DMS53 treated with DMSO at 0.1 percent for 48 hours (cell line): ENCODE measurements at regions not wholly inside any gene's neighbourhood (a gene's known extent, or its start where the extent isn't known, plus 50 kb on each side); places are given as distances from the start of the nearest gene placed in this dataset.

ENCODE experiments used
- DNase-seq: peaks from one replicate; lab custom pipeline; 2025; ENCODE audit not compliant: unreplicated experiment; lab: John Stamatoyannopoulos, UW

DNA sequence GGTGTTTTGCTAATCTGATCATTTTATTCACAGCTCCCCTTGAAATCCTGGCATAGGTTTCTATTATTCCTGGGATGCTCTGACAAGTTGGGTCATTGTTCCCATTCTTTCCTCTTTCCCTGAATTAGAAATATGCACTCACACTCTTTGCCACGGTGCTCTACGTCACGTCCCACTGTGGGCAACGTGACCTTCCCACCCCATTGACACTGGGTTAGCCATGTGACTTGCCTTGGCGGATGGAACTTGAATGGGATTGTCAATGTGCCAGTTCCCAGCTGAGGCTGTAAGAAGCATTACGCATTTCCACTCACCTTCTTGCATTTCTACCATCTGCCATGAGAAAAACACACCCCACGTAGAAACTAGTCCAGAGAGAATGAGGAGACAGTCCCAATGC is 492.4 kb downstream of the SHISA9 start:
- no peak for DNase-seq

DNA sequence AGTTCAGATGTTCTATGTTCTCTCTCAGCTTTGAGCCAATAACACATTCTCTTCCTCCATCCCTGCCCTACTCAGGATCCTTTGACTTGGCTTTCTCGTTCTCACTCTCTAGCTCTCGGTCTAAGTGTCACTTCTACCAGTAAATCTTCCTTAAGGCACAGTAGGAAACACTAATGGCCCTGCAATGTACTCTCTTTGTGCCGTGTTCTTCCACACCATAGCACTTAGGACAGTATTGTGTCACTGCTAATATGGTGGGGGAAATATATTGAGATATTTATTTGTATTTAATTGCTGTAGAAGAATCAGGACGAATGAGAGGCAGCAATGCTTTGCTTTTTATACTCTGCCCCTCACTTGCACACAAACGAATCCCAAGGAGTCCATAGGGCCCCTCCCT is 493.1 kb downstream of the SHISA9 start:
- DNase-seq, result no peak

DNA sequence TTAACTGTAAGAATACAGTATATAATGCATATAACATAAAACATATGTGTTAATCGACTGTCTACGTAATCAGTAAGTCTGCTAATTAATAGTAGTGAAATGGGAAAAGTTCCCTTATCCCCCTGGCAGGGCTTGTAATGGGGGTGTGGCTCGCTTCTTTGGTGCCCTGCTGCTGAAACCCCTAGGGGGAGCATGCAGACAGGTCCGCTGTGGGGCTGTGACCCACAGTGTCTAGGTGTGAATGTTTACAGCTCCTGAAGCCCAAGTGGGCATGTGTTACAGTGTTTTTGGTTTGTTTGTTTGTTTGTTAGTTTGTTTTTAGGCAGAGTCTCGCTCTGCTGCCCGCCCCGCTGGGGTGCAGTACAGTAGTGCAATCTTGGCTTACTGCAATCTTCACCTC is 495.7 kb downstream of the SHISA9 start:
- DNase-seq, result no peak

DNA sequence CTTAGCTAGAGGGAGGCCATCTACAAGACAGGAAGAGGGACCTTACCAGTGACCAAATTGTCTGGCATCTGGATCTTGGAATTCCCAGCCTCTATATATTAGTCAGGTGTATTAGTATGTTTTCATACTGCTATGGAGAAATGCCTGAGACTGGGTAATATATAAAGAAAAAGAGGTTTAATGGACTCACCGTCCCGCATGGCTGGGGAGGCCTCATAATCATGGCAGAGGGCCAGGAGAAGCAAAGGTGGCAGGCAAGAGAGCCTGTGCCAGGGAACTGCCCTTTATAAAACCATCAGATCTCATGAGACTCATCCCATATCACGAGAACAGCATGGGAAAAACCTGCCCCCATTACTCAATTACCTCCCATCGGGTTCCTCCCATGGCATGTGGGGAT is 500.2 kb downstream of the SHISA9 start:
- DNase-seq, result no peak

DNA sequence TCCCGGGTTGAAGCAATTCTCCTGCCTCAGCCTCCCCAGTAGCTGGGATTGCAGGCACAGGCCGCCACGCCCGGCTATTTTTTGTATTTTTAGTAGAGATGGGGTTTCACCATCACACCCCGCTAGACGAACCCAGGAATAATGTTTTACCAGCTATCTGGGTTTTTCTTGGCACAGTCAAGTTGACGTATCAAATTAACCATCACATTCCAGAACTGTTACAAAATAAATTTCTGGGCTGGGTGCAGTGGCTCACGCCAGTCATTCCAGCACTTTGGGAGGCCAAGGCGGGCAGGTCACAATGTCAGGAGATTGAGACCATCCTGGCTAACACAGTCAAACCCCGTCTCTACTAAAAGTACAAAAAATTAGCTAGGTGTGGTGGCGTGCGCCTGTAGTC is 501.2 kb downstream of the SHISA9 start:
- no peak for DNase-seq

DNA sequence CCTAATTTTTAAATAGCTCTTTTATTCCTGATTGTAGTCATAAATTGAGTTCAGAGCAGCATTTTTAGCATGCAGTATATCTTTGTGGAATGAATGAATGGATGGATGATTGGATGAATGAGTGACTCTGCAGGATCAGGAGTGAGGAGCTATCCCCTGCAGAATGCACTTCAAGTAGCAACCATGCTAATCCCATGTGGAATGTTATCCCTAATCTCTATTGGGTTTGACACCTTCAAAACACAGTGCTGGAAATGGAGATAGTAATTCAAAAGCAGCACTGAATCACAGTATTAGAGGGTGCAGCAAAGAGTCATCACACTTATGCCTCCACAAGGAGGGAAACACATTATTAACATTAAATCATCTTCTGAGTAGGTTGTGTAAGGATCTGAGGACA is 501.9 kb downstream of the SHISA9 start:
- DNase-seq, result no peak

DNA sequence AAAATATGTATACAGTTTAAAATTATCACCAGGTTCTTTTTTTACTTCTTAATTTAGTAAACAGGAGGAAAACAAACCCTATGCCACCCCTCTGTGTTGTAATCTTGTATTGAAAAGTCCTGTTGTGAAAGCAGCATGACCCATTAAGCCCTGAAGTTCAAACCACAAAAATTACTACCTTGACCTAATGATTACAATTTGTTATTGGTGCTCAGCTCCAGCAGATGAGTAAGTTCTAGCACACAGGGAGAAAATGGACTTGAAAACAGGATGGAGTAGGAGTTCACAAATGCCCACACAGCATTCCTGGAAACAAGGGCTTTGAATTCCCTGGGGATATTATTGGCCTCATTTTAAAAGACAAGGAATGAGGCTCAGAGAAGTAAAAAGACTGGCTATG is 505.8 kb upstream of the ERCC4 start:
- DNase-seq, result no peak

DNA sequence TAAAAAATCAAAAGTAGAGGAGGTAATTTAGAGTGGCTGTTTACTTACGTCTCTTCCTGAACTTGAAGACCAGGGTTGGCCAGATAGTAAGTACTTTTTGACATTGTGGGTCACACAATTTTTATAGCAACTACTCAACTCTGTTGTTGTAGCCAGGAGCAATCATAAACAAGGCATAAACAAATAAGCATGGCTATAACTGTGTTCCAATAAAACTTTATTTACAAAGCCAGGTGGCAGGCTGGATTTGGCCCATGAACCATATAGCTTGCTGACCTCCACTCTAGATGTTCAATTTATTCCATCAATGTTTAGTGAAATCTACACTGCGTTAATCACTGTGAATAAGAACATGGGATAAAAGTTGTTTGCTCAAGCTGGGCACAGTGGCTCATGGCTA is 500.4 kb upstream of the ERCC4 start:
- no peak for DNase-seq

DNA sequence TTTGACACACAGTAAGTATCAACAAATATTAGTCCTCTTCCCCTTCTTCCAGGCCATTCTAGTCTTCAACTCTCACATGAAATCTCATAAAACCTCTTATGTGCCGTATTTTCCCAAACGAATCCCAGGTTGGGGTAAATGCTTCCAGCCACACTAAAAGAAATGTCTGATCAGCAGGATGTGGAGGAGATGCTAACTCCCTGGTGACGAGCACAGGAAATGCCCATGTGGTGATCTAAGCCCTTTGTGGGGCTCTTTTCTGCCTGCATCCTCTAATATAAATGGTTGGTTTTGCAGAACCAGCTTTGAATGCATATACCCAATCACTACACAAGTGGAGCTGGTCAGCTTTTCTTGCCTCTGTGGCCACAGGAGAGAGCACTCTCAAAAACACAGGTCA is 498.2 kb upstream of the ERCC4 start:
- no peak for DNase-seq

DNA sequence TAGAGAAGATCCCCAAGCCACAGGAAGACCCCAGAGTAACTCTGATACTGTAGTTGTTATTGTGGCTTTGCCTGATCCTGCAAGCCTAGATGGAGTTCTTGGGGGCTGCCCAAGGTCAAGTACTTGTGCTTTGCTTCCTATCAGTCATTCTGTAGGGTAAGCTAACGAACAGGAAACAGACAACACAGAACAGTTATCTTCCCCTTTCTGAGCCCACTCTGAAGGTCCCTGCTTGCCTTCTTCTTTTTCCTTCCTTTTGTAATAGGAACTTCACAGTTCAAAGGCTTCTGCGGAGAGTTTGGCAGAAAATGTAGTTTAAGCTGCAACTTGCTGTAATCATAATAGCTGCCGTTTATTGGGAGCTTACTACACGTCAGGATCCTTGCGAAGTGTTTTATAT is 494.1 kb upstream of the ERCC4 start:
- no peak for DNase-seq

DNA sequence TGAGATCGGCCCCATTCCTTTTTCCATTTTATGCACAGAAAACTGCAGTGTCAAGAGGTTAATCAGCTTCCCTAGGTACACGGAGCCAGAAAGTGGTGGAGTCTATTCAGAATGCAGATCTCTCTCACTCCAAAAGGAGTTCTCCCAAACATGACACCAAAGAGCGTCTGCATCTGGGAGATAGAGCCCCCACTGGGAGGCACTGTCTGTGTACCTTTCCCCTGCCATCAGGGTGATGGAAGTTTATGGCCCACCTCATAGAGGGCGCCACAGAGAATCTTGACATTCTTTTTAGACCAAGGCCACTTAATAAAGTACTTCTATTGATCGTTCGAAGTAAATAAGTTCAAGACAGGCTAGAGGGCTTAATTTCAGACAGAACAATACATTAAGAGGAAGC is 493.7 kb upstream of the ERCC4 start:
- no peak for DNase-seq

DNA sequence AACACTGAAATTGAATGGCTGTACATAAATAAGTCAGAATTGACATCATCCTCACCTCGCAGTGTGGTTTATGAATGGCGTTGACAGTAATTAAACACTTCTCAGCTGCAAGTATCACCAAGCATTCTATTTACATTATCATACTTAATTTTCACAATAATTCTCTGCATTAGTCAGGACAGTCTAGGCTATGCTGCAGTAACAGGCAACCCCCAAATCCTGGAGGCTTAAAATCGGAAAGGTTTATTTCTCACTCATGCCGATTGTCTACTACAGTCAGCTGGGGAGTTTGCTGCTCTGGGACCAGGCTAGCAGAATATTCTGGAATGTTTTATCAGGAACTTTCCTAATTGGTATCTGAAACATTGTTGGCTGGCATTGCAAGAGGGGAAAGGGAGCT is 493.2 kb upstream of the ERCC4 start:
- DNase-seq, result no peak

DNA sequence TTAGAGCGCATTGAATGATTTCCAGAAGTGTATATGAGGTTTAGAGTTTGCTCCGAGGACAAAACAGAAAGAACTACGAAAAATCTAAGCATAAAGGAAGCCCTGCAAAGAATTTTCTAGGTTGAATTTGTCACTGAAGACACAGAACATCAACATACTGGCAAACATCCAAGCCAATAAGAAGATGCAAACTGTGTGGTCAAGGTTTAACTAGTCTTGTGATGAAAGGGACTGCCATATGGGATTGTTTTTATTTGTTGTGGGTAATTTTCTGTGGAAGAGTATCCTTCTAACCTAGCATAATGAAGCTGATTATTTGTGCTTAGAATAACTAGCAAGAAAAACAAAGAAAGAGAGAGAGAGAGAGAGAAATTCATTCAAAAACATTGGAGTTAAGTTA is 492.0 kb upstream of the ERCC4 start:
- DNase-seq, result no peak

DNA sequence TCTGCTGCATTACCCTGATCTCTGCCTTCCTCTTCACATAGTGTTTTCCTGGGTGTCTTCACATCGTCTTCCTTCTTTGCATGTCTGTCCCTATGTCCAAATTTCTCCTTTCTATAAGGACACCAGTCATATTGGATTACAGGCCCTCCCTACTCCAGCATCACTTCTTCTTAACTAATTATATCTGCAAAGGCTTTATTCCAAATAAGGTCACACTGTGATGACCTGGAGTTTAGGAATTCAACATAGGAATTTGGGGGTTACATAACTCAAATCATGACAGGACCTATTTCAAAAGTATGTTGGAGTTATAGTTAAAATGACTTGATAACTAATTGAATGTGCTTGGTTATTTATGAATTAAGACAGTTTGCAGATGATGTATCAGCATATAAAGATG is 490.5 kb upstream of the ERCC4 start:
- no peak for DNase-seq

DNA sequence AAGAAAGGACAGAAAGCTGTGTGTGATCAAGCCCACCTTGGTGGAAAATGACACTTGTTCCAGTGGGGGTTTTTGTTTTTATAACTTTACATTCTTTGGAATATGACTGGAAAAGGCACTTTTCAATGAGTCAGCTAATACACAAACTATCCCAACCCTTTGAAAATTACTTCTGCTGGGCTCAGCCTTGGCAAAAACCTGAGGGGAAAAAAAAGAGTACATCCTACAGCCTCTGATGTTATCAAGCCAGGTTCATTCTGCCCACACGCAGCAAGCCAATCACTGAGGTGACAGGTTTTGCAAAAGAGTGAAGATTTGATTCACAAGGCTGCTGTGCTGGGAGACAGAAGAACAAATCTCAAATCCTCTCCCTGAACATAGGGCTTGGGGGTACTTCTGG is 484.5 kb upstream of the ERCC4 start:
- no peak for DNase-seq

DNA sequence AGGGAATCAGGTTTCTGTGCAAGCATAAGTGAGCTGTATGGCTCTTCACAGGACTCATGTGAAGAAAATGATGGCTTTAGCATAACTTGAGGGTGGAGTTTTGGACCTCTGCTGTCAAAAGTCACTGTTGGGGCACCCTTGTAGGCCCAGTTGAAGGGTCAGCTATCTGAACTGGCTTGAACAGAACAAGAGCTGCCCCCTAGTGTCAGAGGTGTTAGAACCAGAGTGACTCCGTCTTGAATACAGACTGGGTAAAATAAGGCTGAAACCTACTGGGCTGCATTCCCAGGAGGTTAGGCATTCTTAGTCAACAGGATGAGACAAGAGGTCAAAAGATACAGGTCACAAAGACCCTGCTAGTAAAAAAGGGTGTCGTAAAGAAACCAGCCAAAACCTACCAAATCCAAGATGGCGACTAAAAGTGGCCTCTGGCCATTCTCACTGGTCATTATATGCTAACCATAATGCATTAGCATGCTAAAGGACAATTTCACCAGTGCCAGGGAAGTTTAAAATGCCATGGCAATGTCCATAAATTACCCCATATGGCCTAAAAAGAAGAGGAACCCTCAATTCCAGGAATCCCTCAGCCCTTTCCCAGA is 484.0 kb upstream of the ERCC4 start:
- no peak for DNase-seq

DNA sequence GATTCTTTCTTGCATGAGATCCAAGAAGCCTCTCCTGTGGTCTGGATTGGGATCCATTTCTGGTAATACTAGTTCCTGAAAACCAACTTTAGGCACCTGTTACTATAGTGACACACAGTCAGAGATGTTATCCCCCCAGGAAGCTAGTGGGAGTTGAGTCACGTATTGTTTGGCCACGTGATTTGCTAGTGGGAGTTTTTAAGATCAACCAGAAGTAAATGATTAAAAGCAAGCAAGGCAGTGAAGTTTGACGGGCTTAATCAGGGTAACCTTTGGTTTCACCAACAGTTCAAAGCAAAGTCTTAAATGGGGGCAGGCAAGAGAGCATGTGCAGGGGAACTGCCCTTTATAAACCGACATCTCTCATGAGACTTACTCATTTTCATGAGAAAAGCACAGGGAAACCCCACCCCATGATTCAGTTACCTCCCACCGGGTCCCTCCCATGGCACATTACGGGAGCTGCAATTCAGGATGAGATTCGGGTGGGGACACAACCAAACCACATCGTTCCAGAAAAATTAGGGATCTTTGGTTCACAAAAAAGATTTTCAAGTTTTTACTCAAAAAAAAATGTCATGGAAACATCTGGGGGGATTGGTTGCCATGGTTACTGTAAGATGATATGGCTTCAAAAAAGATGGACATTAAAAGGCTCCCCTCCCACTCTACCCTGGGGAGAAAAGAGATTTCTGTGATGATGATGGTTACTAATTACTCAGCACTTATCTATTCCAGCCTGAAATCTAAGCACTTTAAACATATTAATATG is 483.1 kb upstream of the ERCC4 start:
- no peak for DNase-seq

DNA sequence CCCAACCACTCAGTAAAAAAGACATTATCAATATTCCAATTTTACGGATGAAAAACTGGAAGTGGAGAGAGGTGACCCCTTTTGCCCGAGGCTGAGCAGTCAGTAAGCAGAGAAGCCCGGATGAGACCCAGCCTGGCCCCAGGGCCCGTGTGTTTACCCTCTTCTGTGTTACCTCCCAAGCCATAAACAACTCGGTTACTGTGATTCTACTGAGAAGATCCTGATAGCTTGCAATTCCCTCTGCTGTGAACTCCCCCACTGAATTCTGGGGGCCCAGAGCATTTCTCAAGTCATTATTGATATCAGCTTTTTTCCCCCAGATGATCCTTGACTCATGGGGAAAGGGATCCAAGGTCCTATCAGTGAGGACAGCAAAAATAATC is 482.6 kb upstream of the ERCC4 start:
- DNase-seq, result no peak

DNA sequence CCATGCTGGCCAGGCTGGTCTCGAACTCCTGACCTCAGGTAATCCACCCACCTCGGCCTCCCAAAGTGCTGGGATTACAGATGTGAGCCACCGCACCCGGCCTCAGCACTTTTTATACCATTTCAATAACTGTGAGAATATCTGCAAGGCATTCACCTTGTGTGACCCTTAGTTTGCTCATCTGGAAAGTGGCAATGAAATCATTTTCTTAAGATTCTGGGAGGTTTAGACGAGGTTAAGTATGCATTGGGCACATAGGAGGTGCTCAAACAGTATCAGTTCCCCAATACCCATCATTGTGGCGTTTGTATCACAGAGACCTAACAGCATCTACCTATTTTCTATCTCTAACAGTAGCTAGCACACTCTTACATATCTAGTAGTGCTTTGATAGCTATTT is 481.9 kb upstream of the ERCC4 start:
- DNase-seq, result no peak

DNA sequence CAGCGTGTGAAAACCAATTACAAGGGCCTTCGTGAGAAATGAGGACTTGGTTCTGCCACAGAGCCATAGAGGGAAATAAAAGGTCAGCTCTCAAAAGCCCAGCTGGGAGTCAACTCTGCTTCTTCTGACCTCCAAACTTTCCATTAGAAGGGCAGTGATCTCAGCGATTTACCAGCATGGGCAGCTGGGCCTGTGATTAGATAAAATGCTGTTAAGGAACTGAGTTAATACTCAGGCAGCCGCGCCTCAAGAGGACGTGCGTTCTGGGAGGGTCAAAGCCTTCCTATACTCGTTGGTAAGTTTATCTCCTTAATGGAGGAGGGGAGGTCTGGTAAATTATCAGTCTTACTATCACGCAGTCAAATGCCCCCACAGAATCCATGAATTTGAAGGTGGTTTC is 480.2 kb upstream of the ERCC4 start:
- DNase-seq, result no peak

DNA sequence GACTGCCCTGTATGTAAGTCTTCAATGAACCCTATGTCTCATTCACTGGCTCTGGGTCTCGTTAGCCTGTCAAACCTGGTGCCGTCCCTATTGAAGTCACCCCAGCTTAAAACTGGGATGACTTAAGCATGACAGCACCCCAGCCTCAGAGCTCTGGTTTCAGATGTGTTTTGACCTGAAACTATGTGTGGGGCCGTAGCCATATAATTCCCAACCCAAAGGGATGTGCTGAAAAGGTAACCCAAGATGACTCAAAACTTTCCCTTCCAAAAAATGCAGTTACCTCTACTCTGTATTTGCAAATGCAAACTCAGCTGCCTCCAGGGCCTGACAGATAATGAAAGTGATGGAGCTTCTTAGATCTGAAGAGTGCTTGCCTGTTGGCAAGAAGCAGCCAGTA is 478.3 kb upstream of the ERCC4 start:
- no peak for DNase-seq

DNA sequence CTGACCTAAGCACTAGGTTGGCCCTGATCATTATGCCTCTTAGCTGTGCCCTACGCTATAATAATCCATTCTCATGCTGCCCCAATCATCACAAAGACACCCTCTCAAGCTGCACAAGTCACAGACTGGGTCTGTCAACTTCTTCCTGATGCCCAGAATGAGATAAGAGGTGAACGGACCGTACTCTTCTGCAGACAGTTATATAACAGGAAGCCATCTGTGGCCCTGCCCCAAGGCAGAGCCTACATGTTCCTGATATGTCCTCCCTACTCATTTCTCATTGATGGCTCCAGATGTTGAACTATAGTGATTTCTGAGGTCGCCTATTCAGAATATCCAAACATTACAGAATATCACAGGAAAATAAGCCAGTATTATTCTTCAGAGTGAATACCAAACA is 471.6 kb upstream of the ERCC4 start:
- no peak for DNase-seq

DNA sequence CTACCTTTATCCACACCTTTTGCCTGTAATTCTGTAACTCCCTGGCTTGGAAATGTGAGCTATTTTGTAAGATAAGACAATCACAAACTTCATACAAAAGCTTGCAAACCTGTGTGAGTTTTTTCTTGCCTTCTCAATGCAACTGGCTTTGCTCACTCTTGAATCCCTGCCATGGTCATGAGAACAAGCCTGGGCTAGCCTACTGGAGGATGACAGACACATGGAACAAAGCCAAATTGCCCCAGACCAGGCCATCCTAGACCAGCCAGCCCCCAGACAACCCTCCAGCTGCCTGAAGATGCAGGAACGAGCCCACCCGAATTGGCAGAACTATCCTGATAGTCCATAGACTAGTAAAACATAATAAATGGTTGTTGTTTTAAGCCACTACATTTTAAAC is 466.6 kb upstream of the ERCC4 start:
- DNase-seq, result no peak
